ENCODE measurements at regions not wholly inside any gene's neighbourhood (a gene's known extent, or its start where the extent isn't known, plus 50 kb on each side); places are given as distances from the start of the nearest gene placed in this dataset.

- Histone ChIP-seq H3K27me3 (no peaks in the 10 kb centered on the region), H3K4me3 (no peak overlapping the region), H3K36me3 (no peaks in the 10 kb centered on the region), H3K4me1 (no peaks in the 10 kb centered on the region), H3K9me3 (peaks cover 0 to 32% (median 0%) of the 10 kb centered on the region in 4 donors), H3K27ac (no peak overlapping the region)
- DNase-seq (ENCODE audit: low spot score in 2 of 2): no peak
- WGBS, 2 donors: 11 to 28% methylated on average over 1 of the region's 1 CpG
- TF ChIP-seq EP300 (IDR thresholded peaks at IDR 0.05): no peak
- TF ChIP-seq POLR2A (IDR thresholded peaks at IDR 0.05): no peak
- TF ChIP-seq, protein P1, sequence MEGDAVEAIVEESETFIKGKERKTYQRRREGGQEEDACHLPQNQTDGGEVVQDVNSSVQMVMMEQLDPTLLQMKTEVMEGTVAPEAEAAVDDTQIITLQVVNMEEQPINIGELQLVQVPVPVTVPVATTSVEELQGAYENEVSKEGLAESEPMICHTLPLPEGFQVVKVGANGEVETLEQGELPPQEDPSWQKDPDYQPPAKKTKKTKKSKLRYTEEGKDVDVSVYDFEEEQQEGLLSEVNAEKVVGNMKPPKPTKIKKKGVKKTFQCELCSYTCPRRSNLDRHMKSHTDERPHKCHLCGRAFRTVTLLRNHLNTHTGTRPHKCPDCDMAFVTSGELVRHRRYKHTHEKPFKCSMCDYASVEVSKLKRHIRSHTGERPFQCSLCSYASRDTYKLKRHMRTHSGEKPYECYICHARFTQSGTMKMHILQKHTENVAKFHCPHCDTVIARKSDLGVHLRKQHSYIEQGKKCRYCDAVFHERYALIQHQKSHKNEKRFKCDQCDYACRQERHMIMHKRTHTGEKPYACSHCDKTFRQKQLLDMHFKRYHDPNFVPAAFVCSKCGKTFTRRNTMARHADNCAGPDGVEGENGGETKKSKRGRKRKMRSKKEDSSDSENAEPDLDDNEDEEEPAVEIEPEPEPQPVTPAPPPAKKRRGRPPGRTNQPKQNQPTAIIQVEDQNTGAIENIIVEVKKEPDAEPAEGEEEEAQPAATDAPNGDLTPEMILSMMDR (IDR thresholded peaks at IDR 0.05): no peak
Measured at GRCh38 chr7:142364551-142364950, 106.7 kb upstream of the PRSS58 start.

- no peaks in the 10 kb centered on the region for H3K36me3 ChIP-seq
- TF ChIP-seq, protein P1 (IDR thresholded peaks at IDR 0.05): no peak
- TF ChIP-seq POLR2A (IDR thresholded peaks at IDR 0.05) (no peak), EP300 (IDR thresholded peaks at IDR 0.05) (no peak)
- 77 to 94% methylated on average over 3 of the region's 3 CpGs for WGBS, 2 donors
- H3K4me1 ChIP-seq: peaks cover 0 to 5% (median 0%) of the 10 kb centered on the region in 4 donors
- H3K27ac ChIP-seq: no peak overlapping the region
- DNase-seq (ENCODE audit: low spot score in 2 of 2): no peak
- no peak overlapping the region for H3K4me3 ChIP-seq
- no peaks in the 10 kb centered on the region for H3K27me3 ChIP-seq
- H3K9me3 ChIP-seq: peaks cover 0 to 14% (median 0%) of the 10 kb centered on the region in 4 donors
Measured at GRCh38 chr7:142362349-142362748, 104.5 kb upstream of the PRSS58 start.

DNA sequence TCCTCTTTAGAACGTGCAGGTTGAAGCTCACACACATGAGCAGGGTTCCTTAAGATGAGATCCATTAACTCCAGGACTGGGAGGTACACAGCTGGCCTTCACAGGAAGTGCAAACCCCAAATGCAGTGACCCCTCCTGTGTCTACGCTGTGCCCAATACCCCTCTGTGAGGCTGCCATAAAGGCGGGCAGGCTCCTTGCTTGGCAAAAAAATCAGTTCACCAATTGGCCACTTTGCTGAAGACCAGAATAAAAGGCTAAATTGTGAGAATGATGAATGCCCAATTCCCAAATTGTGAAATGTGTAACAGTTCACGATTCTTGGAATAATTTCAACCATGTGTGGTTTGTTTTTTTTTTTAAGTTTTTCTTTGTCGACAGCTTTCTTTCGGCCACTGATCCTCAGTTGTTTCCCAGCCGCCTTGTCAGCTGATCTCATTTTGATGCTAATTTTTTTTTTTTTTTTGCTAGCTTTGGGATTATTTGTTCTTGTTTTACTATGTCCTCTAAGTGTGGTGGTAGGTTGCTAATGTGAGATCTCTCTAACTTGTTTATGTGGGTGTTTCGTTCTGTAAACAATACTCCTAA, 101.9 kb upstream of the PRSS58 start:
- TF ChIP-seq POLR2A (IDR thresholded peaks at IDR 0.05) (no peak), EP300 (IDR thresholded peaks at IDR 0.05) (peak in 1 of 2 donors; percentile 46)

GRCh38 chr7:142357953-142358520, 100.2 kb upstream of the PRSS58 start:
- Histone ChIP-seq H3K9me3 (peaks cover 0 to 10% (median 0%) of the 10 kb centered on the region in 4 donors), H3K27me3 (no peaks in the 10 kb centered on the region), H3K4me1 (peaks cover 0 to 5% (median 0%) of the 10 kb centered on the region in 4 donors), H3K27ac (no peak overlapping the region), H3K36me3 (no peaks in the 10 kb centered on the region), H3K4me3 (no peak overlapping the region)
- 33 to 35% methylated on average over 2 of the region's 2 CpGs for WGBS, 2 donors
- no peak for DNase-seq (ENCODE audit: low spot score in 2 of 2)
- TF ChIP-seq, protein P1 (IDR thresholded peaks at IDR 0.05): peak; percentile 26 to 47 (median 44)
- no peak for TF ChIP-seq POLR2A (IDR thresholded peaks at IDR 0.05)

More for the DNA sequence above, 101.9 kb upstream of the PRSS58 start:
- no peak overlapping the region for H3K4me3 ChIP-seq
- H3K4me1 ChIP-seq: peaks cover 0 to 5% (median 0%) of the 10 kb centered on the region in 4 donors
- DNase-seq (ENCODE audit: low spot score in 2 of 2): no peak
- 39 to 48% methylated on average over 8 of the region's 8 CpGs for WGBS, 2 donors
- no peaks in the 10 kb centered on the region for H3K36me3 ChIP-seq
- peaks cover 0 to 10% (median 0%) of the 10 kb centered on the region in 4 donors for H3K9me3 ChIP-seq
- peak overlapping the region in 1 of 4 donors; percentile 69 for H3K27ac ChIP-seq
- no peaks in the 10 kb centered on the region for H3K27me3 ChIP-seq

DNA sequence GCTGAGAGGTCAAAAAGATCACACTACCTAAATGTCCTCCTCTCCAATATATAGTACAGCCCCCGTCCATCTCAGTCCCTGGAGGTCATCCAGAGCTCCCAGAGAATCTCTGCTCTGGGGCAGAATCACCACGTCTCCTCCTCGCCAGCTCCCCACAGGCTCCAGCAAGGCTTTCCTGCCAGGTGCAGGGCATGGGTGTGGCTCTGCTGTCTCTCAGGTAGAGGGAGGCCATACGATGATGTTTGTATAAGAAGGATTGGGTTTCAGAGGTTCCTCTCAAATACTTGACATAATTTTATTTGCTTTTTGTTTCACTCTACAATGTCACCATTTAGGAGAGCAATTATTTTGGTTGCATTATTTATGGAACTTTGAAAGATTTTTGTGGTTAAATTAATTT, 98.3 kb upstream of the PRSS58 start:
- Histone ChIP-seq H3K4me3 (no peak overlapping the region), H3K4me1 (peaks cover 0 to 5% (median 0%) of the 10 kb centered on the region in 4 donors), H3K9me3 (peaks cover 0 to under 1% (median 0%) of the 10 kb centered on the region in 4 donors), H3K27ac (no peak overlapping the region), H3K27me3 (no peaks in the 10 kb centered on the region), H3K36me3 (no peaks in the 10 kb centered on the region)
- DNase-seq (ENCODE audit: low spot score in 2 of 2): no peak
- no peak for TF ChIP-seq EP300 (IDR thresholded peaks at IDR 0.05)
- TF ChIP-seq, protein P1 (IDR thresholded peaks at IDR 0.05): no peak
- TF ChIP-seq POLR2A (IDR thresholded peaks at IDR 0.05): no peak
- 59 to 75% methylated on average over 4 of the region's 4 CpGs for WGBS, 2 donors

Data from tibial nerve (tissue), 4 donors.